HG02943 (cell line): ENCODE measurements at regions not wholly inside any gene's neighbourhood (a gene's known extent, or its start where the extent isn't known, plus 50 kb on each side); places are given as distances from the start of the nearest gene placed in this dataset.
"Not testable (repeated sequence)": the region's sequence is repeated elsewhere in the genome, so short reads cannot be mapped to it uniquely, and the experiment has no call there.

ENCODE experiments used
- ATAC-seq: cut with Tn5 transposase; IDR thresholded peaks from one replicate; pipeline ENCODE4 v1.9.1; 2021; ENCODE audit warnings: mild to moderate bottlenecking, low read depth, moderate library complexity; ENCODE audit not compliant: unreplicated experiment

GRCh38 chr10:46792657-46793357, 118.4 kb upstream of the PTPN20 start:
- not testable (repeated sequence) for ATAC-seq

GRCh38 chr10:46796351-46796750, 114.9 kb upstream of the PTPN20 start:
- ATAC-seq = not testable (repeated sequence)

- not testable (repeated sequence) for ATAC-seq
These were observed 109.2 kb upstream of the PTPN20 start for GRCh38 chr10:46802010-46802409.

GRCh38 chr10:46803082-46803481, 108.1 kb upstream of the PTPN20 start:
- not testable (repeated sequence) for ATAC-seq

- not testable (repeated sequence) for ATAC-seq
These were observed 101.0 kb upstream of the PTPN20 start for GRCh38 chr10:46810222-46810621.

DNA sequence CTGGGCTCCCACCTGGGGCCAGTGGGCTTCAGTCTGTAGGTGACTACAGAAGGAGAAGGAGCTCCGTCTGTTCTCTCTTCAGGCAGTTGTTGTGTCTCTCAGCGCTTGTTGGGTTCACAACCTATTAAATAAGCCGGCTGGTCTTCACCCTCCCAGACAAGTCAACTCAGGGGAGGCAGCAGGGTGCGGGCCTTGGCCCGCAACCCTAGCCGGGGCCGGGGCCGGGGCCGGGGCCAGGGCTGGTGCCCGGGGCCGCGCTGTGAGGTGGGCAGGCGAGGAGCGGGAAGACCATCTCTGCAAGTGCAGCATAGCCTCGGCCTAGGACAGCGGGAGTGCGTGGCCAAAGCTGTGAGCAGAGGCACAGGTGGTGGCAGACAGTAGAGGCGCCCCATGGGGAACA, 95.1 kb upstream of the PTPN20 start:
- not testable (repeated sequence) for ATAC-seq

DNA sequence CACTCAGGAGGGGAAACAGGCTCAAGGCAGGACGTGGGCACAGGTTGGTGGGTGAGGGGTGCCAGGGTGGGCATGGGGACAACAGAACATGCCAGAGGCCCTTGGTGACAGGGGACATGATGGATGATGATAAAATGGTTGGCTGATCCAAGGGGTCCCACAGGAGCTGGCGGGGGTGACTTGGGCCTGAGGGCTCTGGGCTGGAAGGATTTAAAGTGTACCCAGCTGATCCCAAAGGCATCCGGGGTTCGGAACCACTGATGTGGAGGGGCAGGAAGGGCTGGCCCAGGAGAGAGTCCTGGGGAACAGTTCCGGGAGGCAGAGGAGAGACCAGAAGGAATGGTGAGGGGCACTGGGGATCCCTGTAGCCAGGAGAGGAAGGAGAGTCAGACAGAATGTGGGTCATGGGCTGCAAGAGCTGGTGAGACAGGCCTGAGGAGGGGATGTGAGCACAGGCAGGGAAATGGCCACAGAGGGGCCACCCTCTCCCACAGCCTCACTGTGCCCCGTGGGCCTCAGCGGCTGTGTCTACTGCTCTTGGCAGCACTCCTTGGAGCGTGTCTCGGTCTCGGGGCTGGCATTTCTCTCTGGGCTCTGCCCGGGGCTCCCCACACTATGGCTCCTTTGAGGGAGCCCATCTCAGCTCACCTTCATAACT, 70.7 kb upstream of the PTPN20 start:
- ATAC-seq = not testable (repeated sequence)

DNA sequence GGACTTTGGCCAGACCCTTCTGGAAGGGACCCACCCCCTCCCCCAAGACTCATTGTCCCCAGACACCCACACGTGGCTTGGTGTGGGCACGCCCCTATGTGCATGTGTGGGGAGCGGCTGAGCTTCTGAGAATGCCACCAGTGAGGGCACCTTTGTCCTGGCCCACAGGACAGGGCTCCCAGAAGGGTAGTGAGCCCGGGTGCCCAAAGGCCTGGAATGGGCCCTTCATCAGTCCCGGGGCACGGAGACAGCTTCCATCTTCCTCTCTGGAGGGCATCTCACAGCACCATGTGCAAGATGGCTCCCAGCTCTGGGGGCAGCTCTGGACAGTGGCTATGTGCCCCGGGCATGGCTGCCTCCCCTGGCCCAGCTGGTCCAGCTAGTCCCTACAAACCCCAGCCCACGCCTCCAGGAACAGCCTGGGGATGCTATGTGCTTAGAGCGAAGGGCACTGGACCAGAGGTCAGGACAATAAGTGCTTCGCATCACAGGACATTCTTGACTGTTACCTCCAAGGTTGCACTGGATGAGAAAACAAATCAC, 70.1 kb upstream of the PTPN20 start:
- ATAC-seq = not testable (repeated sequence)

DNA sequence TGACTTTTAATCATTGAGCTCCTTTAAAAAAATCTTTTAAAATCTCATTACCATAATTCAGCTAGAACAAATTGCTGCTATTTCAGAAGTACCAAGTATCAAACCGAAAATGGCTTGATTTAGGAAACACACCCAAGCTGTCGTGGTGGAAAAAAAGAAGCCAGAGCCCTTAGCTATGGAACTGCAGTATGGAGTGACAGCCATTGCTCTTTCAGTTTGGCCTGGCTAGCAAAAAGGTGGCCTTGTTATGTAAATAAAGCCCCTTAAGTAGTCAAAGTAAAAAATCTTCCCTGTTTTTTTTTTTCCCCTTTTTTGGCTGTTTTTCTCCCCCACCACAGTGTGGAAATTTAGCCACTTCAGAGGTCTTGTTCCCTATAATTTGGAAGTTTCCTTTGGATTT, 66.0 kb upstream of the PTPN20 start:
- ATAC-seq = not testable (repeated sequence)

DNA sequence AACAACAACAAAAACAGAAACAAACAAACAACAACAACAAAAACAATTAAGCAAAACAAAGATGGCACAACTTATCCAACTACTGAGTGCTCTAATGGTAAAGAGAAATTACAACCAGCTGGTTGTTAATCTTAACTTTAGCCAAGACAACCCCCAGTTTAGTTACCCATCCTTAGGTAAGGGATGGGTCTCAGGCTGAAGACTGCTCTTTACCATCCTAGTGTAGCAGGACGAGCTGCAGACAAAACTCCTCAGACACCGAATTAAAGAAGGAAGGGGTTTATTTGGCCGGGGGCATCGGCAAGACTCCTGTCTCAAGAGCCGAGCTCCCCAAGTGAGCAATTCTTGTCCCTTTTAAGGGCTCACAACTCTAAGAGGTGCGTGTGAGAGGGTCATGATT, 65.6 kb upstream of the PTPN20 start:
- not testable (repeated sequence) for ATAC-seq

DNA sequence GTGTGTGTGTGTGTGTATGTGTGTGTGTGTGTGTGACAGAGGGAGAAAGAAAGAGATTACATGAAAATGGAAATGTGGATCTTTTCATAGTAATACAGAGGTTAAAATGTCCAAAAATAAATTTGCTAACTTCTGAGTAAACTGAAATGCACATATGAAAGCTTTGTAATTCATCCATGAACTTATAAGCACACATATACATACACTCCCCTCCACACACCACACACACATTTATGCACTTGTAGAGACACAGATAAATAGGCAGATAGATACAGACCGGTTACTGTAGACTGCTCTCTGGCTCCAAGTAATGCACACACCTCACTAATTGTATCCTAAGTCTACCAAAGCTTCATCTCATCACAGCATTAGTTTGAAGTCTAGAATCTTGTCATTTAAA, 50.5 kb upstream of the PTPN20 start:
- ATAC-seq = not testable (repeated sequence)
